Tibial artery (tissue), 4 donors: ENCODE measurements at regions not wholly inside any gene's neighbourhood (a gene's known extent, or its start where the extent isn't known, plus 50 kb on each side); places are given as distances from the start of the nearest gene placed in this dataset.

Experiments used
- DNase-seq, 2 donors: peaks; one replicate each; pipeline ENCODE4 v3.0.0-alpha.2; 2019
- H3K27ac ChIP-seq, 2 donors: fragments of 200-600 bp; sonication (generic) in 1 of 2; 1 replicate in 1 of 2; 2 replicates in 1 of 2; pipeline ENCODE4 v1.5.1; 2018 to 2019; ENCODE audit warnings: mild to moderate bottlenecking in 1 of 2
- H3K27me3 ChIP-seq, 2 donors: fragments of 200-600 bp; sonication (generic) in 1 of 2; one replicate each; pipeline versions ENCODE4 v1.5.1 to v1.6.0; 2016 to 2019
- H3K36me3 ChIP-seq, 3 donors: fragments of 200-600 bp; sonication (generic) in 2 of 3; one replicate each; pipeline ENCODE4 v1.5.1; 2016 to 2019; ENCODE audit warnings: mild to moderate bottlenecking in 2 of 3
- H3K4me1 ChIP-seq, 4 donors: fragments of 200-600 bp; sonication (generic) in 2 of 4; 1 replicate in 3 of 4; 2 replicates in 1 of 4; pipeline ENCODE4 v1.5.1; 2016 to 2019
- H3K4me3 ChIP-seq, 2 donors: fragments of 200-600 bp; sonication (generic) in 1 of 2; 1 replicate in 1 of 2; 2 replicates in 1 of 2; pipeline ENCODE4 v1.5.1; 2018 to 2019; ENCODE audit warnings: mild to moderate bottlenecking in 2 of 2
- H3K9me3 ChIP-seq, 3 donors: fragments of 200-600 bp; sonication (generic) in 1 of 3; one replicate each; pipeline ENCODE4 v1.5.1; 2016 to 2019
- intact Hi-C: fragments of 100-400 bp; cut with DNase I; formaldehyde crosslinking; loops from one replicate; pipeline ENCODE4 v1.15.0; 2023; ENCODE audit warnings: low total_unique reads
- TF ChIP-seq, protein P1 (sequence below), 2 experiments: fragments of 200-600 bp in 1 of 2; fragments of 450-650 bp in 1 of 2; IDR thresholded peaks; one replicate each; pipeline ENCODE4 v1.5.1; 2017 to 2019; ENCODE audit warnings: antibody characterized with exemption in 2 of 2, mild to moderate bottlenecking in 1 of 2, moderate library complexity in 1 of 2

DNA sequence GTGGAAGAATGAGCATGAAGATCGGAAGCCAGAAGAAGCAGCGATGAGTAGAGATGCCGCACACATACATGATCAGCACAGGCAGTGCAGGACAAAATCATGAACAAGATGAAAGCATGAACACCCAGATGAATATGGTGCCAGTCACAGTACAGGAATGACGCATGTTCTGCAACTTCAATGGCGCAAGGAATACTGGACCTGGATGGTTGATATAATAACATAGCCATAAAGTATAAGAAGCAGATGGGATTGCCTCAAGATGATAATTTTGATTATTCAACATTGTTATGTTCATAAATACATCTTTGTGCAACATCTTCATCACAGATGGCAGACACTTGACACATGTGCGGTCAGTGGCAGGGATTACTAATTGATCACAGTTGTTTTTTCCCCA, 59.7 kb upstream of the SLCO3A1 start:
- H3K27me3 ChIP-seq = no peaks in the 10 kb centered on the region
- no peaks in the 10 kb centered on the region for H3K9me3 ChIP-seq
- H3K4me3 ChIP-seq = no peak overlapping the region
- no peak overlapping the region for H3K27ac ChIP-seq
- intact Hi-C loops = no loop called here
- no peak for DNase-seq
- TF ChIP-seq, protein P1, sequence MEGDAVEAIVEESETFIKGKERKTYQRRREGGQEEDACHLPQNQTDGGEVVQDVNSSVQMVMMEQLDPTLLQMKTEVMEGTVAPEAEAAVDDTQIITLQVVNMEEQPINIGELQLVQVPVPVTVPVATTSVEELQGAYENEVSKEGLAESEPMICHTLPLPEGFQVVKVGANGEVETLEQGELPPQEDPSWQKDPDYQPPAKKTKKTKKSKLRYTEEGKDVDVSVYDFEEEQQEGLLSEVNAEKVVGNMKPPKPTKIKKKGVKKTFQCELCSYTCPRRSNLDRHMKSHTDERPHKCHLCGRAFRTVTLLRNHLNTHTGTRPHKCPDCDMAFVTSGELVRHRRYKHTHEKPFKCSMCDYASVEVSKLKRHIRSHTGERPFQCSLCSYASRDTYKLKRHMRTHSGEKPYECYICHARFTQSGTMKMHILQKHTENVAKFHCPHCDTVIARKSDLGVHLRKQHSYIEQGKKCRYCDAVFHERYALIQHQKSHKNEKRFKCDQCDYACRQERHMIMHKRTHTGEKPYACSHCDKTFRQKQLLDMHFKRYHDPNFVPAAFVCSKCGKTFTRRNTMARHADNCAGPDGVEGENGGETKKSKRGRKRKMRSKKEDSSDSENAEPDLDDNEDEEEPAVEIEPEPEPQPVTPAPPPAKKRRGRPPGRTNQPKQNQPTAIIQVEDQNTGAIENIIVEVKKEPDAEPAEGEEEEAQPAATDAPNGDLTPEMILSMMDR (IDR thresholded peaks at IDR 0.05) = no peak
- no peaks in the 10 kb centered on the region for H3K4me1 ChIP-seq
- no peaks in the 10 kb centered on the region for H3K36me3 ChIP-seq

DNA sequence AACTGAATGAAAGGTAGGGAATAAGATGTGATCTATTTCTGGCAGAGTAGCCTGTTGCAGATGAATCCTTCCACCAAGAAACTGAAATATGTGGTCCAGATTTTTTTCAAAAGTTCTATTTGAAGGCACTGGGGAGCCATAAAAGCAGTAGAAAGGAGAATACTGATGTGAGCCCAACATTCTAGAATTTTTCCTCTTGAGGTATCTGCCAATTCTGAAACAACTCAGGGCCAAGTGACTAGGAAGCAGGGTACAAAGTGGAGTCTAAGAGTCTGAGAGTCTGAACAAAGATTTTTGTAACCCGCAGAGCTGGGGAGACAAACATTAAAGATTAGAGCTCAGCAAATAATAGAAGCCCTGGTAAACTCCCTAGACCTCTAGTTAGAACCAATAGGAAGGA, 58.3 kb upstream of the SLCO3A1 start:
- Histone ChIP-seq H3K4me3 (no peak overlapping the region), H3K9me3 (no peaks in the 10 kb centered on the region), H3K27ac (no peak overlapping the region), H3K4me1 (no peaks in the 10 kb centered on the region), H3K27me3 (no peaks in the 10 kb centered on the region), H3K36me3 (no peaks in the 10 kb centered on the region)
- DNase-seq = no peak
- TF ChIP-seq, protein P1 (IDR thresholded peaks at IDR 0.05) = no peak
- intact Hi-C loops = no loop called here

DNA sequence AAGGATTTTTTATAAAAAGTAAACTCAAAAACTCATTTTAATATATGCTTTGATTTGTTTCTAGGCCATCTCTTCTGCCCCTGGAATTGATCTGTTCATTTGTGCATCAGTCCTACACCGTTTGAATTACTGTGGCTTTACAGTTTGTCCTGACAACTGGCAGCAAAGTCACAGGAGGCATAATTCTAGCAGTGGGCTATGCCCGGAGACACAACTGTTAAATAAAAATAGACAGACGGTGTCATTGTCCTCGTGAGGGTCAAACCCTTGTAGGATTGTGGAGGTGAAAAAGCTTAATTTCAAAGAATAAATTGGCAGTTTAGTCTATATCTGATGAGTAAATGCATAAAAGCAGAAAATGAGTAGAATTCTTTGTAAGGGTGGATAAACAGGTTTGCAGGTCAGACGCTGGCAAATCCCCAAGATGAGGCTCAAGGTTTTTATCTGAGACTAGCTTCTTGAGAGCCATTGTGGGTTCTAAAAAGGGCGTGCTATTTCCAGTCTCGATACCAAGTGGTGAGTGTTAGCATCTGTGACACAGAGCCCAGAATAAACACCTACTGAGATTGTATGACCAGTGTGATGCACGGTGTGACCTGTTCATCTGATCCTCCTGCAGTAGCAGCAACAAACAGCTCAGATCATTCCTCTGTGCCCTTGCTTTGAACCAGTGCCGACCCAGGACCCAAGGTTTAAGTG, 51.5 kb upstream of the SLCO3A1 start:
- H3K4me1 ChIP-seq = no peaks in the 10 kb centered on the region
- TF ChIP-seq, protein P1 (IDR thresholded peaks at IDR 0.05) = no peak
- no peaks in the 10 kb centered on the region for H3K36me3 ChIP-seq
- H3K27ac ChIP-seq = no peak overlapping the region
- H3K27me3 ChIP-seq = no peaks in the 10 kb centered on the region
- no peak for DNase-seq
- H3K9me3 ChIP-seq = no peaks in the 10 kb centered on the region
- intact Hi-C loops = no loop called here
- H3K4me3 ChIP-seq = no peak overlapping the region

DNA sequence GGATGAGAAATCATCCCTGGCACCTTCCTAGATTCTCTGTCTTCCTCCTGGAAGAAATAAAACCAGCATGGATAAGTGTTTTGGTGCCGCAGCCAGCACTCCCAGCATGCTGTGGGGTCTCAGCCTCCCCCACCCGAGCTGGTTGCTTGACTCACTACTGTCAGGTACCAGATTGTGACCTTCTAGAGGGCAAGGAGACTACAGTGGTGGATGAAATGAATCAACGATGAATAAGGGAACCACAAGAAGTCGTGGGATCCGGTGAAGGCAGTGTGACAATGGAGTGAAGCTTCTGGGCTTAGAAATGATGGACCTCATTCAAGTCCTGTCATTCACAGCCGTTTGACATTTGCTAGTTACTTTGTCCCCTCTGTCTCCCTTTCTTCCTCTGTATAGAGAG, 50.2 kb upstream of the SLCO3A1 start:
- Histone ChIP-seq H3K27ac (no peak overlapping the region), H3K27me3 (no peaks in the 10 kb centered on the region), H3K36me3 (no peaks in the 10 kb centered on the region), H3K4me1 (no peaks in the 10 kb centered on the region), H3K9me3 (no peaks in the 10 kb centered on the region), H3K4me3 (no peak overlapping the region)
- intact Hi-C loops = no loop called here
- TF ChIP-seq, protein P1 (IDR thresholded peaks at IDR 0.05) = no peak
- DNase-seq = no peak
